GM21528 (cell line): ENCODE measurements at regions not wholly inside any gene's neighbourhood (a gene's known extent, or its start where the extent isn't known, plus 50 kb on each side); places are given as distances from the start of the nearest gene placed in this dataset.

ENCODE experiments used
- ATAC-seq: cut with Tn5 transposase; IDR thresholded peaks from one replicate; pipeline ENCODE4 v1.9.1; 2021; ENCODE audit warnings: mild to moderate bottlenecking, moderate library complexity; ENCODE audit not compliant: unreplicated experiment, low FRiP score

DNA sequence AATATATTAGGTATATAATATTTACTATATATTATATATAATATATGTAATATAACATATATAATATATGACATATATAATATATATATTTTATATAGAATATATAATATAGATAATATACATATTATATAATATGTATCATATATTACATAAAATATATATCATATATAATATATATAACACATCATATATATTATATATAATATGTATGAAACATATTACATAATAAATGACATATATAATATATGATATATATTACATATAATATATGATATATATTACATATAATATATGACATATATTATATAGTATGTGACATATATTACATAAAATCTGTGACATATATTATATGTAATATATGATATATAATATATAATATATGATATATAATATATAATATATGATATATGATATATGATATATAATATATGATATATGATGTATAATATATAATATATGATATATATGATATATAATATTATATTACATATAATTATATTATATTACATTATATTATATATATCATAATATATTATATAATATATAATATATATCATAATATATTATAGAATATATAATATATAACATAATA, 119.5 kb upstream of the RIMBP3 start:
- no peak for ATAC-seq

DNA sequence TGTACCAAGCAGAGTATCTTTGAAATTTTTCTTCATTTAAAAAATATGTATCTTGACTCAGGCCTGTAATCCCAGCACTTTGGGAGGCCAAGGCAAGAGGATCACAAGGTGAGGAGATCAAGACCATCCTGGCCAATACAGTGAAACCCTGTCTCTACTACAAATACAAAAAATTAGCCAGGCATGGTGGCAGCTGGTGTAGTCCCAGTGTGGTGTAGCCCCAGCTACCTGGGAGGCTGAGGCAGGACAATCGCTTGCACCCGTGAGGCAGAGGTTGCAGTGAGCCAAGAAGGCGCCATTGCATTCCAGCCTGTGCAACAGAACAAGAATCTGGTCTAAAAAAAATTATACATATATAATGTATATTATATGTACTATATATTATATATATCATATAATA, 118.7 kb upstream of the RIMBP3 start:
- peak; percentile 99 for ATAC-seq
